IPS DF 19.7 (cell line): ENCODE measurements at regions not wholly inside any gene's neighbourhood (a gene's known extent, or its start where the extent isn't known, plus 50 kb on each side); places are given as distances from the start of the nearest gene placed in this dataset.
"Not testable (repeated sequence)": the region's sequence is repeated elsewhere in the genome, so short reads cannot be mapped to it uniquely, and the experiment has no call there.

Source experiments
- DNase-seq: peaks from one replicate; pipeline ENCODE4 v3.0.0-alpha.2; 2013; ENCODE audit warnings: low read depth, low spot score

- no peak for DNase-seq
These were observed 147.8 kb downstream of the SEM1 start for GRCh38 chr7:96561892-96562291.

- no peak for DNase-seq
These were observed 151.1 kb downstream of the SEM1 start for GRCh38 chr7:96558530-96558929.

DNA sequence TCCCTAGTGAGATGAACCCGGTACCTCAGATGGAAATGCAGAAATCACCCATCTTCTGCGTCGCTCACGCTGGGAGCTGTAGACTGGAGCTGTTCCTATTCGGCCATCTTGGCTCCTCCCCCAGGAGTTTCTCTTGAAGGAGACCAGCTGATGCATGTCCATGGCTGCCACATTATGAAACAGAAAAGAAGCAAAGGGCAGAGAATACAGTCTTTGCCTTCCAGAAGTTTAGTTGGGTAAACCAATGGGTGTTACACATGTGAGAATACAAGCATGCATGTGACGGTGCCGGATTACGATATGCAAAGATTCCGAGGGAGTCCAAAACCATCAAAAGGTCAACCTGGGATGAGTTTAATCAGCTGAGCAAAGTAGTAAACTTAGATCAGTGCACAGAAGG, 151.6 kb downstream of the SEM1 start:
- DNase-seq: no peak

GRCh38 chr7:96557598-96557997, 152.0 kb downstream of the SEM1 start:
- DNase-seq: not testable (repeated sequence)

DNA sequence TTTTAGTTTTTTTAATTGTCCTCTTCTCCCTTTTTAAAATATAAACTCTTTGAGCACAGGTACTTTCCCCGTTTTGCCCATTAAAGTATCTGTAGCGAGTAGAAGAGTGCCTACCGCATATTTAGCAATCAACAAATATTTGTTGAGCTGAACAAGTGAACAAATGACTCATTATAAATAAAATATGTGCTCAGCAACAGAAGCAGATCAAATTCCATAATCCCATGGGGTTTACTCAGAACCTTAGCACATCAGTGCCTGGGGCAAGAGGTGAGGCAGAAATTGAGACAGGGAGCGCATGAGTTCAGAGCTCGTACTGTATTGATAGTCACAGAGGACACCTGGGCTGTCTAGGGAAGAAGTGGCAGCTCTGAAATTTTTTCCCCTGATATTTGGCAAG, 161.0 kb downstream of the SEM1 start:
- DNase-seq: no peak

- DNase-seq: no peak
These were observed 162.3 kb downstream of the SEM1 start for GRCh38 chr7:96547371-96547811.

DNA sequence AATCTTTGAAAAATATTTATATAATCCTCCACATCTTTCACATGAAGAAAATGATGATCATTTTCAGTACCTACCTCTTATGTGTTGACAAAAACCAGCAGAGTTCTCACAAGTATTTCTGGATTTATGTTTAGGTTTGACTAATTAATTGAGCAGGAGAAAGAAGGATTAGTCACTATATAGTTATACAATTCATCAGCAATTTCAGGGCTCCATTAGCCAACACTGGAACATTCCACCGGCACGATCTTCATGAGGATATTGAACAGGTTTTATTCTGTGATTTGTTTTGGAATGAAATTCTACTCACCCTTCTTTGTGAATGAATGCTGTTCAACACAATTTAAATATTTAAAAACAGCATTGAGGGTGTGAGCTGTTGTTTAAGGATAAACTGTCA, 163.2 kb downstream of the SEM1 start:
- DNase-seq: no peak

- no peak for DNase-seq
These were observed 170.2 kb downstream of the SEM1 start for GRCh38 chr7:96539471-96539870.

- no peak for DNase-seq
These were observed 171.0 kb downstream of the SEM1 start for GRCh38 chr7:96538632-96539031.

DNA sequence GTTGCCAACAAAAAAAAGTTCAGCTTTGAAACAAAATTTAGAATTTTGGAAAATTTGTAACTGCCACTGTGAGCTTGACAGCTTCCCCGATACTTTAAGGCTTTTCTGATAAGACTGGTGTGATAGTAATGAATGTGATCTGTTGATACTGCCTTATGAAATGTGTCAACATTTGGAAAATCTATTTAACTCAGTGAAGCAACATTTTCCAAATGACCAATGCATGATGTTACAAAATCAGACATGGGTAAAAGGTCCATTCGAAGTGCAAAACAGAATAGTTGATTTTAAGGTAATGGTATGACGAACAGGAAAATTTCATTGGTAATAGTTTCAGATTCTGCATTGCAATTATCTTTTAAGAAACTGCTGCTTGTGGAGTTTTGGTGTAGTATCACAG, 175.4 kb downstream of the SEM1 start:
- no peak for DNase-seq

DNA sequence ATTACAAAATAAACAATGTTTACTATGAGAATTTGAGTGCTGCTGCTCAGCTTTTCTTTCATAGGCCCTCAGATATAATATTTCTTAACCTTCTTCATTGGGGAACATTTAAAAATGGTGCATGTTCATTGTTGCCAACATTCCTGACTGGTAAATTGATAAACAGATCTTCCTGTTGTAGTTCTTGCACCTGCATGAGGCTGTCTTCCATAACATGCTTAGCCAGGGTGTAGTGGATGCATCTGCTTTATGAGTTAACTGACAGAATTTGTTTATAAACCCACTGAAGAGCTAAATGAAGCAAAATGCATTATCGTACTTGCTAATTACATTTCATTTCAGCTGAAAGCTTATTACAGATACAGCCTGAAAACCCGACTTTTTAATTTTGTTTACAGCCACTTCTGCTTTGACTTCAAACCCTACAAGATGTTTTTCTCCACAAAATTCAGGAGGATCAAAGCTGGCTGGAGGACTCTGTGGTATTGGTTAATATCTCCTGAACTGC, 177.2 kb downstream of the SEM1 start:
- DNase-seq: no peak

- no peak for DNase-seq
These were observed 178.3 kb downstream of the SEM1 start for GRCh38 chr7:96531331-96531730.

DNA sequence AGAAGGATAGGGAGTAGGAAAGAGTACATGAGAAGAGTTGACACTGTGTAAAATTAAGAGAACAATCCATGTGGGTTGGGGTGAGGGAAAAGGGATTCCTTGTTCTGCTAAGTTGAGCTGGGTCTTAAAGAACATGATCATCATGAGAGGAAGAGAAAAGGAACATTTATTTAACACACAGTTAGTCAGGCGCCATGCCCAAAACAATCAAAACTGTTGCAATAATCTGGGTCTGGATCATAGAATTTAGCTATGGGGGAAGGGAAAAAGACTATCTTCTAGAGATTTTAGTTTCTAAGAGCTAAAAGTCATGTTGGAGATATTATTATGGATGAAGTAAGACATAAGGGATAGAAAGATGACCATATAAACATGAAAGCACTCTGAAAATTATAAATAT, 178.9 kb downstream of the SEM1 start:
- no peak for DNase-seq

- no peak for DNase-seq
These were observed 182.4 kb downstream of the SEM1 start for GRCh38 chr7:96527133-96527827.

- no peak for DNase-seq
These were observed 183.2 kb downstream of the SEM1 start for GRCh38 chr7:96526496-96526895.

DNA sequence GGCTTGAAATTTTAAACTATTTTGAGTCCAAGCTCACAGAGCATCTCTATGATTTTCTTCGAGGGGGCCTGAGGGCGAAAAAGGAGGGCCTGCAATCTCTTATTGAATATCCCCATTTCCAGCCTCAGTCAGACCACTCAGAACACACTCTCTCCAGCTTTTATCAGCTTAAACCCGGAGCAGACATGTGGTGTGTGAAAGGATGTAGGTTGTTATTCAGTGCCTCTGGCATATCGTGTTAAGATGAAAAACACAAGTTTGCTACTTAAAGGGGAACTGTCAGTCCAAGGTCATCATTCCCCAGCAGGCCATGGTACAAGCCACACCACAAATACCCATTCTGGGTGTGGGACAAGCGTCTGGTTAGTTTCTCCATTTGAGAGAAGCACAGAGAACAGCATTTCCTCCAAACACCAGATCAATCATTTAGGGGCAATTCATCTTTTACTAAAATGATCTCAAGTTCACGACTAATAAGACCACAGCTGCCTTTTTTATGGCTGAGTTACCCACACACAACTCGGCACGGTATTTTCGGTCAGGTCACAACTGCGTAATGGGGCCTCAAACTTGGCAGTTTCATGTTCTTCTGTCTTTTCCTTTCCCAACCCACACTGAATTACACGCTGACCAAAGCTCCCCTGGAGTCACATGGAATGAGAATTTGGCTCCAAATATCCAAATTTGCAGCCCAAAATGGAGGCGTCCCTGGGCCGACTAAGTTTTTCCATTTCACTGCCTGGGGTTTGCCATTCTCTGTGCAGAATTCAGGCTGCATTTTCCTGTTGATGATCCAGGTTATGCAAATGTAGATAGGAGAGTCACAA, 188.4 kb downstream of the SEM1 start:
- no peak for DNase-seq

DNA sequence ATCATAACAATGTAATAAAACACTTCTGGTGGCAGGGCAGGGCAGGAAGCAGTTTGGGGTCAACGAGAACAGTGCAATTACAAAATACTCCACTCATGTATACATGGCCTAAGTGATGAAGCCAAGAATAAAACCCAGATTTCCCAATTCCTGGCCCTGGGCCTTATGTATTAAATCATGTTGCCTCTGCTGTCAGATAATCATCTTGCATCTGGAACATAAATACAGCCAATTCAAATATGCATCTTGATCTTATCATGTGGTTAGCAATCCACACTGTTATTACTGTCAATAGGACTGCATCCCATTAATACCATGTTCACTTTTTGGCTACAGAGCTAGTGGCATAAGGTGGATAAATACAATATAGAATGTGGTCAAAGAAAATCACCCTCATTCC, 186.5 kb upstream of the SLC25A13 start:
- DNase-seq: no peak

DNA sequence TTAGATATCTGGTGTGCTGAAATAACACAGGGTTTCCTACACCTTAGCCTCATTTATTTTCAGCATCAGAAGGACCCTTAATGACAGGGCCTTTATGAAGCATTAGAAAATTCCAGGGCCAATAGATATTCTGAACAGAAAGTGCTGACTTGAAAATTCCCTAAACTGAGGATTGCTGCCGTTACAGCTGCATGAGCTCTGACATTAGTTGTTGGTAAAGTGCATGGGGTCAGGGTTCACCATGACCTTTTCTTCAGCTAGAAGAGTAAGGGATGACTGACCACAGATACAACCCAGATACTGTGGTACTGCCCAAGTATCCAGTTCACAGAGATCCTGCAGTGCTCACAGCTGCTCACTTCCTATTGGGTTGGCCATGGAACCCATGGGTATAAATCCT, 181.7 kb upstream of the SLC25A13 start:
- no peak for DNase-seq

GRCh38 chr7:96501318-96501717, 179.4 kb upstream of the SLC25A13 start:
- DNase-seq: no peak

DNA sequence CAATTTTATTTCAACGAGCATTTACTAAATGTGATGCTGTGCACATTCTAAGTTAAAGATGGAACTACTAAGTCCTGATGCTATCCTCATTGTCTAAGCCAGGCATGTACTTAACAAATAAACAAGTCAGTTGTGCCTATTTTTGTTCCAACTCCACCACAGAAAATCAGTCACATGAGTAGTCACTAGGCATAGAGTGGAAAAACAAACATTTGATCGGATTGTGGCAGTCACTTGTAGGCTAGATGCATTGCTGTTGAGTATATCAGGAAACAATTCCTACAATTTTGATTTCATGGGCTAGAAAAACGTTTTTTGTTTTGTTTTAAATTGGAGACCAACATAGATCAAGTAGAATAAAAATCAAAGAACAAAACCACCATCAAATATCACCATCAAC, 177.6 kb upstream of the SLC25A13 start:
- DNase-seq: no peak

DNA sequence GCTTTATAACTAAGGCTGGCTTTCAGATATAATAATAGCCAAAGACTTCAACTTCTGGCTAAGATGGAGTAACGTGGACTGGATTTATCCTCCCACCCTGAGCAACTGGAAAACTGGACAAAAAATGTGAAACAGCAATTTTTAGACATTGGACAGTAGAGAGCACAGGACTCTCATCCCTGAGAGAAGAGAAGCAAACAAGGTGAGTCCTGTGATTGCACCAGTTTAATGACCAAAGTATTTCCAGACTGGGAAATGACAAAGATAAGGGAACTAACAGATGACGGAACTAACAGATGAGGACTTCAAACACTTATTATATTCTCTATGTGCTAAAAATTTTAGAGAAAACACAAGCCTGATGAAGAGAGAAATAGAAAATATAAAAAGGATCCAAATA, 175.7 kb upstream of the SLC25A13 start:
- no peak for DNase-seq

- DNase-seq: no peak
These were observed 173.9 kb upstream of the SLC25A13 start for GRCh38 chr7:96495751-96496216.

GRCh38 chr7:96486681-96487080, 164.8 kb upstream of the SLC25A13 start:
- DNase-seq: no peak
